ENCODE measurements at regions not wholly inside any gene's neighbourhood (a gene's known extent, or its start where the extent isn't known, plus 50 kb on each side); places are given as distances from the start of the nearest gene placed in this dataset.

- no peak overlapping the region for H3K4me3 ChIP-seq (replicated peaks in 1 of 2; ENCODE audit: low read depth in 1 of 2, low read length in 2 of 2)
- no peak overlapping the region for H3K9ac ChIP-seq (ENCODE audit: low read length)
- H2AFZ ChIP-seq (ENCODE audit: low read depth, low read length, poor library complexity, severe bottlenecking) = no peak overlapping the region
- no peaks in the 10 kb centered on the region for H3K9me2 ChIP-seq (ENCODE audit: insufficient read depth)
- H3K27me3 ChIP-seq (ENCODE audit: insufficient read depth, low read length) = no peaks in the 10 kb centered on the region
- no peaks in the 10 kb centered on the region for H3K4me1 ChIP-seq (ENCODE audit: control insufficient read depth in 1 of 2, insufficient read depth in 2 of 2, low read length in 2 of 2)
- no peak overlapping the region for H3K27ac ChIP-seq (ENCODE audit: low read depth, low read length)
- no peaks in the 10 kb centered on the region for H4K20me1 ChIP-seq (ENCODE audit: insufficient read depth)
- intact Hi-C loops (cut with micrococcal nuclease) = no loop called here
- no peaks in the 10 kb centered on the region for H3K9me3 ChIP-seq (ENCODE audit: control insufficient read depth in 1 of 2, insufficient read depth in 1 of 2, low read depth in 1 of 2, low read length in 2 of 2)
- H3K36me3 ChIP-seq (ENCODE audit: control insufficient read depth in 1 of 2, insufficient read depth in 2 of 2, low read length in 2 of 2) = no peaks in the 10 kb centered on the region
- ATAC-seq = no peak
- no peaks in the 10 kb centered on the region for H3K79me2 ChIP-seq (ENCODE audit: insufficient read depth, low read length)
- TF ChIP-seq ZFX (IDR thresholded peaks at IDR 0.05) (no peak), RAD21 (IDR thresholded peaks at IDR 0.05; ENCODE audit: low read depth) (no peak), ZNF274 (IDR thresholded peaks at IDR 0.05; ENCODE audit: low read depth, low read length) (no peak)
- BruUV-seq (replicated peaks) = no TSS peak
- ChIA-PET RAD21 (ENCODE audit: low non-redundant PET in 1 of 2, low total read pairs in 2 of 2, uncharacterized antibody in 2 of 2, unreplicated experiment in 2 of 2) (no interaction called here), CTCF (no interaction called here), POLR2A (no interaction called here)
- no peak overlapping the region for H3K4me2 ChIP-seq (ENCODE audit: low read length)
- DNase-seq (ENCODE audit: low read depth, low spot score) = no peak
Measured at GRCh38 chr6:78192057-78192456, 539.2 kb downstream of the MEI4 start.

GRCh38 chr6:78199044-78199443 lies 546.2 kb downstream of the MEI4 start:
- no peaks in the 10 kb centered on the region for H3K9me2 ChIP-seq (ENCODE audit: insufficient read depth)
- ATAC-seq (no peak), DNase-seq (ENCODE audit: low read depth, low spot score) (no peak)
- BruUV-seq (replicated peaks) = no TSS peak
- H3K4me3 ChIP-seq (replicated peaks in 1 of 2; ENCODE audit: low read depth in 1 of 2, low read length in 2 of 2) = no peak overlapping the region
- H3K27ac ChIP-seq (ENCODE audit: low read depth, low read length) = no peak overlapping the region
- RAD21 ChIA-PET (ENCODE audit: low non-redundant PET in 1 of 2, low total read pairs in 2 of 2, uncharacterized antibody in 2 of 2, unreplicated experiment in 2 of 2) = no interaction called here
- H3K4me1 ChIP-seq (ENCODE audit: control insufficient read depth in 1 of 2, insufficient read depth in 2 of 2, low read length in 2 of 2) = no peaks in the 10 kb centered on the region
- CTCF ChIA-PET = no interaction called here
- no peaks in the 10 kb centered on the region for H4K20me1 ChIP-seq (ENCODE audit: insufficient read depth)
- H3K27me3 ChIP-seq (ENCODE audit: insufficient read depth, low read length) = no peaks in the 10 kb centered on the region
- H3K4me2 ChIP-seq (ENCODE audit: low read length) = no peak overlapping the region
- H3K79me2 ChIP-seq (ENCODE audit: insufficient read depth, low read length) = no peaks in the 10 kb centered on the region
- no peak for TF ChIP-seq ZNF274 (IDR thresholded peaks at IDR 0.05; ENCODE audit: low read depth, low read length)
- no peak for TF ChIP-seq POLR2AphosphoS5 (IDR thresholded peaks at IDR 0.05; ENCODE audit: low read depth, low read length)
- TF ChIP-seq EZH2phosphoT487 (IDR thresholded peaks at IDR 0.05; ENCODE audit: borderline replicate concordance) = no peak
- no peak for TF ChIP-seq CTCF (IDR thresholded peaks at IDR 0.05 in 2 of 3, conservative IDR thresholded peaks at IDR 0.05 in 1 of 3; ENCODE audit: borderline replicate concordance in 1 of 3, insufficient read depth in 1 of 3, low read depth in 2 of 3, low read length in 2 of 3)
- TF ChIP-seq EGR1 (IDR thresholded peaks at IDR 0.05; ENCODE audit: low read depth) = no peak
- TF ChIP-seq SIN3A (IDR thresholded peaks at IDR 0.05; ENCODE audit: low read depth) = no peak
- no peak for TF ChIP-seq ELF1 (IDR thresholded peaks at IDR 0.05; ENCODE audit: borderline replicate concordance, low read depth)
- TF ChIP-seq YY1 (IDR thresholded peaks at IDR 0.05; ENCODE audit: extremely low read depth, insufficient replicate concordance, low read depth, low read length) = no peak
- no peak for TF ChIP-seq MAX (IDR thresholded peaks at IDR 0.05)
- no peak for TF ChIP-seq ZFX (IDR thresholded peaks at IDR 0.05)
- no peak overlapping the region for H2AFZ ChIP-seq (ENCODE audit: low read depth, low read length, poor library complexity, severe bottlenecking)
- H3K36me3 ChIP-seq (ENCODE audit: control insufficient read depth in 1 of 2, insufficient read depth in 2 of 2, low read length in 2 of 2) = no peaks in the 10 kb centered on the region
- no peaks in the 10 kb centered on the region for H3K9me3 ChIP-seq (ENCODE audit: control insufficient read depth in 1 of 2, insufficient read depth in 1 of 2, low read depth in 1 of 2, low read length in 2 of 2)
- intact Hi-C loops (cut with micrococcal nuclease) = no loop called here
- H3K9ac ChIP-seq (ENCODE audit: low read length) = no peak overlapping the region
- POLR2A ChIA-PET = no interaction called here
